ENCODE measurements at regions not wholly inside any gene's neighbourhood (a gene's known extent, or its start where the extent isn't known, plus 50 kb on each side); places are given as distances from the start of the nearest gene placed in this dataset.

- TF ChIP-seq CTCF (IDR thresholded peaks at IDR 0.05; ENCODE audit: borderline replicate concordance, insufficient read depth, low read depth, low read length): no peak
- H3K4me3 ChIP-seq (ENCODE audit: low read depth, low read length): no peak overlapping the region
Measured at GRCh38 chr10:131430716-131431412, 119.3 kb upstream of the TCERG1L start.

GRCh38 chr10:131431533-131431932 is 120.0 kb upstream of the TCERG1L start:
- no peak overlapping the region for H3K4me3 ChIP-seq (ENCODE audit: low read depth, low read length)
- TF ChIP-seq CTCF (IDR thresholded peaks at IDR 0.05; ENCODE audit: borderline replicate concordance, insufficient read depth, low read depth, low read length): no peak

- no peak overlapping the region for H3K4me3 ChIP-seq (ENCODE audit: low read depth, low read length)
- TF ChIP-seq CTCF (IDR thresholded peaks at IDR 0.05; ENCODE audit: borderline replicate concordance, insufficient read depth, low read depth, low read length): no peak
Measured at GRCh38 chr10:131431978-131432690, 120.6 kb upstream of the TCERG1L start.

GRCh38 chr10:131433568-131433967 is 122.0 kb upstream of the TCERG1L start:
- H3K4me3 ChIP-seq (ENCODE audit: low read depth, low read length): no peak overlapping the region
- no peak for TF ChIP-seq CTCF (IDR thresholded peaks at IDR 0.05; ENCODE audit: borderline replicate concordance, insufficient read depth, low read depth, low read length)

- no peak overlapping the region for H3K4me3 ChIP-seq (ENCODE audit: low read depth, low read length)
- no peak for TF ChIP-seq CTCF (IDR thresholded peaks at IDR 0.05; ENCODE audit: borderline replicate concordance, insufficient read depth, low read depth, low read length)
Measured at GRCh38 chr10:131435232-131435631, 123.7 kb upstream of the TCERG1L start.

- no peak for TF ChIP-seq CTCF (IDR thresholded peaks at IDR 0.05; ENCODE audit: borderline replicate concordance, insufficient read depth, low read depth, low read length)
- no peak overlapping the region for H3K4me3 ChIP-seq (ENCODE audit: low read depth, low read length)
Measured at GRCh38 chr10:131435760-131436457, 124.4 kb upstream of the TCERG1L start.
